Heart left ventricle (tissue), 16 donors: ENCODE measurements at regions not wholly inside any gene's neighbourhood (a gene's known extent, or its start where the extent isn't known, plus 50 kb on each side); places are given as distances from the start of the nearest gene placed in this dataset.

Experiments
- ATAC-seq, 4 donors: fragments of 200-7000 bp; cut with Tn5 transposase; one replicate each; pipeline ENCODE4 v1.9.1; 2020 to 2022; ENCODE audit warnings: moderate library complexity in 4 of 4, mild to moderate bottlenecking in 3 of 4, moderate number of reproducible peaks in 1 of 4
- DNase-seq, 5 donors: peaks; one replicate each; pipeline ENCODE4 v3.0.0-alpha.2; 2020
- H3K27ac ChIP-seq, 12 donors: fragments of 200-600 bp; sonication (generic) in 4 of 12; one replicate each; pipeline versions ENCODE4 v1.5.0 to v1.8.0; 2016 to 2022; ENCODE audit warnings: mild to moderate bottlenecking in 2 of 12
- H3K27me3 ChIP-seq, 9 donors: fragments of 200-600 bp; sonication (generic) in 2 of 9; one replicate each; pipeline versions ENCODE4 v1.5.1 to v1.8.0; 2016 to 2022; ENCODE audit warnings: mild to moderate bottlenecking in 3 of 9
- H3K36me3 ChIP-seq, 9 donors: fragments of 200-600 bp; sonication (generic) in 2 of 9; one replicate each; pipeline versions ENCODE4 v1.5.0 to v1.8.0; 2018 to 2022; ENCODE audit warnings: mild to moderate bottlenecking in 2 of 9
- H3K4me1 ChIP-seq, 12 donors: fragments of 200-600 bp; sonication (generic) in 4 of 12; one replicate each; pipeline versions ENCODE4 v1.5.0 to v1.8.0; 2016 to 2022; ENCODE audit warnings: mild to moderate bottlenecking in 3 of 12
- H3K4me3 ChIP-seq, 12 donors: fragments of 200-600 bp; sonication (generic) in 4 of 12; one replicate each; pipeline versions ENCODE4 v1.5.0 to v1.8.0; 2017 to 2022; ENCODE audit warnings: mild to moderate bottlenecking in 9 of 12, moderate library complexity in 4 of 12
- H3K9me3 ChIP-seq, 12 donors: fragments of 200-600 bp; sonication (generic) in 4 of 12; one replicate each; pipeline versions ENCODE4 v1.5.0 to v1.8.0; 2016 to 2022; ENCODE audit warnings: mild to moderate bottlenecking in 1 of 12
- CTCF ChIP-seq, 12 donors: fragments of 200-600 bp; sonication (generic) in 4 of 12; IDR thresholded peaks; one replicate each; pipeline versions ENCODE4 v1.5.0 to v1.8.0; 2018 to 2022; ENCODE audit warnings: antibody characterized with exemption in 12 of 12, mild to moderate bottlenecking in 5 of 12
- POLR2A ChIP-seq, 2 donors: fragments of 450-650 bp; IDR thresholded peaks; one replicate each; pipeline ENCODE4 v1.6.1; 2017; ENCODE audit warnings: antibody characterized with exemption in 2 of 2, mild to moderate bottlenecking in 2 of 2, moderate library complexity in 2 of 2
- WGBS, 4 donors: extraction: QIAGEN DNeasy Blood & Tissue Kit in 2 of 4; methylation state at CpG; one replicate each; pipeline versions ENCODE4 v1.1.5 to v1.1.7; 2013 to 2018; 5-methylcytosine and 5-hydroxymethylcytosine counted together
- intact Hi-C, 10 donors: fragments of 100-400 bp; cut with DNase I; formaldehyde crosslinking; loops; one replicate each; pipeline versions ENCODE4 v1.11.1 to v1.14.2; 2022
- donor health status: ischemic (EF 13 %, LVEDD 7.1; RV severe dilation, severe dysfunction).
- donor health status: healthy with polysubstance abuse.
- donor health status: DM: no; HTN: yes; CAD: no.
- donor health status: DM: no; HTN: no; CAD: no.
- donor health status: ischemic (EF 25% LVEDD 6.9; RV normal size, moderate dysfunction).
- donor health status: ischemic (EF 25% LVEDD 5.7; RV mildly dilated, moderate dysfunction).
- donor health status: healthy.
- donor health status: DM: yes; HTN: yes; CAD: no.
- donor health status: ischemic (EF 35%, LVEDD 5.7; RV mildly dilated, moderate dysfunction).
- donor health status: nonischemic (EF 11% LVEDD 7.7; RV severe dilation, severe dysfunction).
- donor health status: DM: yes; HTN: yes; CAD: no.
- donor health status: PGD.
- donor health status: ischemic (EF 29% LVEDD 5.4; RV normal size, mild dysfunction).
- donor health status: nonischemic (EF 23%, LVEDD 6.1; RV moderate dilation, normal function).

- 84 to 93% (median 89%) methylated on average over 1 of the region's 1 CpG for WGBS, 4 donors
- peaks cover 0 to 17% (median 0%) of the 10 kb centered on the region in 12 donors for H3K9me3 ChIP-seq
- no peaks in the 10 kb centered on the region for H3K36me3 ChIP-seq
- no peaks in the 10 kb centered on the region for H3K27me3 ChIP-seq
- H3K27ac ChIP-seq: no peak overlapping the region
- no peaks in the 10 kb centered on the region for H3K4me1 ChIP-seq
- TF ChIP-seq POLR2A (IDR thresholded peaks at IDR 0.05): no peak
- intact Hi-C loops: no loop called here
- DNase-seq (no peak), ATAC-seq (no peak)
- H3K4me3 ChIP-seq: no peak overlapping the region
These were observed 243.8 kb upstream of the VLDLR start for GRCh38 chr9:2377834-2378233.

- Histone ChIP-seq H3K4me3 (no peak overlapping the region), H3K9me3 (peaks cover 0 to 14% (median 0%) of the 10 kb centered on the region in 12 donors), H3K4me1 (no peaks in the 10 kb centered on the region), H3K27ac (no peak overlapping the region), H3K36me3 (no peaks in the 10 kb centered on the region), H3K27me3 (no peaks in the 10 kb centered on the region)
- DNase-seq (no peak), ATAC-seq (no peak)
- intact Hi-C loops: no loop called here
- TF ChIP-seq CTCF (IDR thresholded peaks at IDR 0.05) (no peak), POLR2A (IDR thresholded peaks at IDR 0.05) (no peak)
- WGBS, 4 donors: 85 to 89% (median 87%) methylated on average over 3 of the region's 3 CpGs
These were observed 243.3 kb upstream of the VLDLR start for GRCh38 chr9:2378266-2378665.

- TF ChIP-seq POLR2A (IDR thresholded peaks at IDR 0.05) (no peak), CTCF (IDR thresholded peaks at IDR 0.05) (no peak)
- no peak for DNase-seq
- 92 to 97% (median 96%) methylated on average over 1 of the region's 1 CpG for WGBS, 4 donors
- intact Hi-C loops: no loop called here
- Histone ChIP-seq H3K27me3 (no peaks in the 10 kb centered on the region), H3K27ac (no peak overlapping the region), H3K4me3 (no peak overlapping the region), H3K4me1 (no peaks in the 10 kb centered on the region), H3K9me3 (peaks cover 0 to 8% (median 0%) of the 10 kb centered on the region in 12 donors), H3K36me3 (no peaks in the 10 kb centered on the region)
- ATAC-seq: no peak
These were observed 242.8 kb upstream of the VLDLR start for GRCh38 chr9:2378816-2379215.

- intact Hi-C loops: no loop called here
- Histone ChIP-seq H3K36me3 (no peaks in the 10 kb centered on the region), H3K27me3 (no peaks in the 10 kb centered on the region), H3K9me3 (peaks cover 0 to 4% (median 0%) of the 10 kb centered on the region in 12 donors), H3K4me1 (no peaks in the 10 kb centered on the region), H3K4me3 (no peak overlapping the region), H3K27ac (no peak overlapping the region)
- TF ChIP-seq CTCF (IDR thresholded peaks at IDR 0.05) (no peak), POLR2A (IDR thresholded peaks at IDR 0.05) (no peak)
- DNase-seq (no peak), ATAC-seq (no peak)
- WGBS, 4 donors: 18 to 34% (median 32%) methylated on average over 1 of the region's 1 CpG
These were observed 236.8 kb upstream of the VLDLR start for GRCh38 chr9:2384741-2385140.

- WGBS, 4 donors: 86 to 93% (median 90%) methylated on average over 7 of the region's 7 CpGs
- Histone ChIP-seq H3K9me3 (peaks cover 0 to 4% (median 0%) of the 10 kb centered on the region in 12 donors), H3K27ac (no peak overlapping the region), H3K4me3 (no peak overlapping the region), H3K36me3 (no peaks in the 10 kb centered on the region), H3K4me1 (no peaks in the 10 kb centered on the region), H3K27me3 (no peaks in the 10 kb centered on the region)
- no peak for TF ChIP-seq POLR2A (IDR thresholded peaks at IDR 0.05)
- TF ChIP-seq CTCF (IDR thresholded peaks at IDR 0.05): no peak
- DNase-seq: no peak
- ATAC-seq: no peak
- intact Hi-C loops: no loop called here
These were observed 235.8 kb upstream of the VLDLR start for GRCh38 chr9:2385746-2386145.
